Psoas muscle (tissue), 7 donors: ENCODE measurements at regions not wholly inside any gene's neighbourhood (a gene's known extent, or its start where the extent isn't known, plus 50 kb on each side); places are given as distances from the start of the nearest gene placed in this dataset.
"Not testable (repeated sequence)": the region's sequence is repeated elsewhere in the genome, so short reads cannot be mapped to it uniquely, and the experiment has no call there.

ENCODE experiments used
- ATAC-seq, 4 donors: fragments of 200-7000 bp; cut with Tn5 transposase; one replicate each; pipeline ENCODE4 v1.9.1; 2020; ENCODE audit warnings: moderate library complexity in 3 of 4, mild to moderate bottlenecking in 2 of 4
- DNase-seq, 2 donors: peaks; one replicate each; pipeline ENCODE4 v3.0.0-alpha.2; 2020
- H3K27ac ChIP-seq: fragments of 200-600 bp; one replicate; pipeline ENCODE4 v1.8.0; 2022
- H3K27me3 ChIP-seq, 3 donors: fragments of 200-600 bp in 1 of 3; one replicate each; pipeline versions ENCODE4 v1.6.1 to v1.8.0; 2013 to 2022; ENCODE audit warnings: low read length in 2 of 3, mild to moderate bottlenecking in 2 of 3, moderate library complexity in 1 of 3; ENCODE audit not compliant: insufficient read depth in 3 of 3
- H3K36me3 ChIP-seq, 2 donors: fragments of 200-600 bp in 1 of 2; one replicate each; pipeline versions ENCODE4 v1.6.1 to v1.8.0; 2013 to 2022; ENCODE audit warnings: low read depth in 1 of 2, mild to moderate bottlenecking in 1 of 2, moderate library complexity in 1 of 2; ENCODE audit not compliant: insufficient read depth in 1 of 2
- H3K4me1 ChIP-seq: fragments of 200-600 bp; one replicate; pipeline ENCODE4 v1.8.0; 2022
- H3K4me3 ChIP-seq: fragments of 200-600 bp; one replicate; pipeline ENCODE4 v1.8.0; 2022; ENCODE audit warnings: mild to moderate bottlenecking
- H3K9me3 ChIP-seq: fragments of 200-600 bp; one replicate; pipeline ENCODE4 v1.8.0; 2022
- CTCF ChIP-seq: fragments of 200-600 bp; IDR thresholded peaks from one replicate; pipeline ENCODE4 v1.8.0; 2022; ENCODE audit warnings: antibody characterized with exemption
- WGBS, 3 donors: extraction: QIAGEN DNeasy Blood & Tissue Kit; methylation state at CpG; one replicate each; pipeline versions ENCODE4 v1.1.6 to v1.1.7; 2013; 5-methylcytosine and 5-hydroxymethylcytosine counted together
- intact Hi-C, 2 donors: fragments of 100-400 bp; cut with DNase I; formaldehyde crosslinking; loops; one replicate each; pipeline versions ENCODE4 v1.11.0 to v1.14.2; 2022
- donor health status: healthy with polysubstance abuse.
- donor health status: DM: no; HTN: no; CAD: no; lungs with moderate emphysema.
- donor health status: Bipolar disorder and iron deficiency.
- donor health status: healthy.
- donor health status: DM: yes; HTN: yes; CAD: no.
- donor health status: DM: no; HTN: no; CAD: no.
- donor health status: DM: yes; HTN: yes; CAD: no.

GRCh38 chr2:241965931-241966412, 96.4 kb downstream of the RTP5 start:
- no peak overlapping the region for H3K4me3 ChIP-seq
- no peak overlapping the region for H3K27ac ChIP-seq
- intact Hi-C loops: no loop called here
- DNase-seq (no peak), ATAC-seq (peak in 2 of 4 donors; percentile 47 to 68)
- WGBS, 3 donors: 18 to 22% (median 21%) methylated on average over 11 of the region's 11 CpGs
- peaks cover 0 to 5% (median 0%) of the 10 kb centered on the region in 3 donors for H3K27me3 ChIP-seq
- H3K9me3 ChIP-seq: no peaks in the 10 kb centered on the region
- TF ChIP-seq CTCF: no peak
- no peaks in the 10 kb centered on the region for H3K36me3 ChIP-seq
- H3K4me1 ChIP-seq: no peaks in the 10 kb centered on the region

- Histone ChIP-seq H3K4me3 (no peak overlapping the region), H3K9me3 (no peaks in the 10 kb centered on the region), H3K27ac (no peak overlapping the region), H3K27me3 (no peaks in the 10 kb centered on the region), H3K36me3 (no peaks in the 10 kb centered on the region), H3K4me1 (no peaks in the 10 kb centered on the region)
- intact Hi-C loops: no loop called here
- whole genome bisulfite sequencing, 3 donors: 76 to 84% (median 82%) methylated on average over 16 of the region's 16 CpGs
- ATAC-seq: no peak
- TF ChIP-seq CTCF: no peak
- DNase-seq: no peak
Measured at GRCh38 chr2:241966647-241967466, 97.3 kb downstream of the RTP5 start.

GRCh38 chr2:241967467-241968144, 98.1 kb downstream of the RTP5 start:
- TF ChIP-seq CTCF: no peak
- Histone ChIP-seq H3K36me3 (no peaks in the 10 kb centered on the region), H3K27ac (no peak overlapping the region), H3K27me3 (no peaks in the 10 kb centered on the region), H3K4me3 (no peak overlapping the region), H3K9me3 (no peaks in the 10 kb centered on the region), H3K4me1 (no peaks in the 10 kb centered on the region)
- DNase-seq: no peak
- intact Hi-C loops: no loop called here
- WGBS, 3 donors: 88 to 92% (median 91%) methylated on average over 17 of the region's 17 CpGs
- no peak for ATAC-seq

GRCh38 chr2:241968417-241968816, 98.9 kb downstream of the RTP5 start:
- Histone ChIP-seq H3K27me3 (no peaks in the 10 kb centered on the region), H3K4me1 (no peaks in the 10 kb centered on the region), H3K36me3 (no peaks in the 10 kb centered on the region), H3K27ac (no peak overlapping the region), H3K4me3 (no peak overlapping the region), H3K9me3 (no peaks in the 10 kb centered on the region)
- intact Hi-C loops: no loop called here
- DNase-seq (no peak), ATAC-seq (no peak)
- WGBS, 3 donors: 95 to 96% (median 96%) methylated on average over 9 of the region's 9 CpGs
- TF ChIP-seq CTCF: no peak

- H3K27me3 ChIP-seq, H3K27ac ChIP-seq, intact Hi-C loops, H3K4me1 ChIP-seq, DNase-seq, ATAC-seq, H3K4me3 ChIP-seq, H3K9me3 ChIP-seq, H3K36me3 ChIP-seq: not testable (repeated sequence)
- WGBS, 3 donors: 98 to 99% (median 98%) methylated on average over 6 of the region's 6 CpGs
Measured at GRCh38 chr2:241969182-241969581, 99.7 kb downstream of the RTP5 start.
